ENCODE measurements at regions not wholly inside any gene's neighbourhood (a gene's known extent, or its start where the extent isn't known, plus 50 kb on each side); places are given as distances from the start of the nearest gene placed in this dataset.

DNA sequence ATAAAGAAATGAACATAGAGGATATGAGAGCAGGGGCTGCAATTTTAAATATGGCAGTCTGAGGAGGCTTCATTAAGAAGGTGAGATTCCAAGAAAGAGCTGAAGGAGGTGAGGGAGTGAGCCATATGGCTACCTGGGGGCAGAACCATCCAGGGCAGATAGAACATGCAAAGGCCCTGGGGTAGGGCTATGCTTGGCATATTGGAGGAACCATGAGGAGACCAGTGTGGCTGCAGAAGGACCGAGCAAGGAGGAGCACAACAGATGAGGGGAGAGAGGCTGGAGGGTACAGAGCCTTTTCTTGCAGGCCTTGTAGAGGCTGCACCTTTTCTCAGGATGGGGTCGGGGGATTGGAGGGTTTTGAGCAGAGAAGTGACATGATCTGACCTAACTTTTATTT lies 69.5 kb upstream of the GATA6 start:
- TF ChIP-seq, protein P1, sequence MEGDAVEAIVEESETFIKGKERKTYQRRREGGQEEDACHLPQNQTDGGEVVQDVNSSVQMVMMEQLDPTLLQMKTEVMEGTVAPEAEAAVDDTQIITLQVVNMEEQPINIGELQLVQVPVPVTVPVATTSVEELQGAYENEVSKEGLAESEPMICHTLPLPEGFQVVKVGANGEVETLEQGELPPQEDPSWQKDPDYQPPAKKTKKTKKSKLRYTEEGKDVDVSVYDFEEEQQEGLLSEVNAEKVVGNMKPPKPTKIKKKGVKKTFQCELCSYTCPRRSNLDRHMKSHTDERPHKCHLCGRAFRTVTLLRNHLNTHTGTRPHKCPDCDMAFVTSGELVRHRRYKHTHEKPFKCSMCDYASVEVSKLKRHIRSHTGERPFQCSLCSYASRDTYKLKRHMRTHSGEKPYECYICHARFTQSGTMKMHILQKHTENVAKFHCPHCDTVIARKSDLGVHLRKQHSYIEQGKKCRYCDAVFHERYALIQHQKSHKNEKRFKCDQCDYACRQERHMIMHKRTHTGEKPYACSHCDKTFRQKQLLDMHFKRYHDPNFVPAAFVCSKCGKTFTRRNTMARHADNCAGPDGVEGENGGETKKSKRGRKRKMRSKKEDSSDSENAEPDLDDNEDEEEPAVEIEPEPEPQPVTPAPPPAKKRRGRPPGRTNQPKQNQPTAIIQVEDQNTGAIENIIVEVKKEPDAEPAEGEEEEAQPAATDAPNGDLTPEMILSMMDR (IDR thresholded peaks at IDR 0.05) = no peak
- TF ChIP-seq POLR2AphosphoS5 (IDR thresholded peaks at IDR 0.05) (no peak), EP300 (IDR thresholded peaks at IDR 0.05) (no peak), POLR2A (IDR thresholded peaks at IDR 0.05) (no peak)

Measured in upper lobe of left lung (tissue), 4 donors.